ENCODE measurements at regions not wholly inside any gene's neighbourhood (a gene's known extent, or its start where the extent isn't known, plus 50 kb on each side); places are given as distances from the start of the nearest gene placed in this dataset.

- TF ChIP-seq CTCF (IDR thresholded peaks at IDR 0.05; ENCODE audit: control extremely low read depth, extremely low read depth) = no peak
- ATAC-seq (ENCODE audit: insufficient read depth, low FRiP score) = no peak
- H3K27ac ChIP-seq (ENCODE audit: low read depth in 1 of 2, low read length in 1 of 2) = peak overlapping the region in 1 of 2 donors; percentile 47
- WGBS, 2 donors = 11 to 19% methylated on average over 25 of the region's 25 CpGs
- no peaks in the 10 kb centered on the region for H3K36me3 ChIP-seq (ENCODE audit: control insufficient read depth in 4 of 4, insufficient read depth in 4 of 4, low read length in 4 of 4)
- no peak overlapping the region for H3K9ac ChIP-seq (ENCODE audit: insufficient read depth in 1 of 2, low read length in 2 of 2)
- H3K9me3 ChIP-seq (ENCODE audit: control insufficient read depth in 4 of 4, insufficient read depth in 3 of 4, low read length in 3 of 4) = peaks cover 0 to 2% (median 0%) of the 10 kb centered on the region in 4 donors
- H3K4me3 ChIP-seq = no peak overlapping the region
- H3K4me1 ChIP-seq (ENCODE audit: control insufficient read depth in 5 of 5, insufficient read depth in 5 of 5, low read length in 5 of 5) = peaks cover 0 to 20% (median 12%) of the 10 kb centered on the region in 5 donors
- peak in 1 of 3 donors; percentile 39 for DNase-seq
- H3K27me3 ChIP-seq (ENCODE audit: control insufficient read depth in 3 of 3, insufficient read depth in 3 of 3, low read length in 2 of 3) = peaks cover 0 to 16% (median 0%) of the 10 kb centered on the region in 3 donors
Measured at GRCh38 chr9:129437626-129438323, 183.1 kb downstream of the C9orf50 start.

- DNase-seq (peak; percentile 85 to 92 (median 88)), ATAC-seq (ENCODE audit: insufficient read depth, low FRiP score) (peak; percentile 35)
- 3 to 4% methylated on average over 78 of the region's 78 CpGs for WGBS, 2 donors
- peaks cover 0 to 20% (median 12%) of the 10 kb centered on the region in 5 donors for H3K4me1 ChIP-seq (ENCODE audit: control insufficient read depth in 5 of 5, insufficient read depth in 5 of 5, low read length in 5 of 5)
- H3K27me3 ChIP-seq (ENCODE audit: control insufficient read depth in 3 of 3, insufficient read depth in 3 of 3, low read length in 2 of 3) = peaks cover 0 to 16% (median 0%) of the 10 kb centered on the region in 3 donors
- peak overlapping the region in 1 of 2 donors; percentile 47 for H3K27ac ChIP-seq (ENCODE audit: low read depth in 1 of 2, low read length in 1 of 2)
- TF ChIP-seq CTCF (IDR thresholded peaks at IDR 0.05; ENCODE audit: control extremely low read depth, extremely low read depth) = no peak
- H3K9me3 ChIP-seq (ENCODE audit: control insufficient read depth in 4 of 4, insufficient read depth in 3 of 4, low read length in 3 of 4) = peaks cover 0 to 2% (median 0%) of the 10 kb centered on the region in 4 donors
- H3K36me3 ChIP-seq (ENCODE audit: control insufficient read depth in 4 of 4, insufficient read depth in 4 of 4, low read length in 4 of 4) = no peaks in the 10 kb centered on the region
- H3K9ac ChIP-seq (ENCODE audit: insufficient read depth in 1 of 2, low read length in 2 of 2) = no peak overlapping the region
- no peak overlapping the region for H3K4me3 ChIP-seq
Measured at GRCh38 chr9:129436751-129437625, 183.9 kb downstream of the C9orf50 start.

- Histone ChIP-seq H3K27ac (ENCODE audit: low read depth in 1 of 2, low read length in 1 of 2) (no peak overlapping the region), H3K9me3 (ENCODE audit: control insufficient read depth in 4 of 4, insufficient read depth in 3 of 4, low read length in 3 of 4) (peaks cover 0 to 2% (median 0%) of the 10 kb centered on the region in 4 donors), H3K4me1 (ENCODE audit: control insufficient read depth in 5 of 5, insufficient read depth in 5 of 5, low read length in 5 of 5) (peaks cover 0 to 21% (median 12%) of the 10 kb centered on the region in 5 donors), H3K27me3 (ENCODE audit: control insufficient read depth in 3 of 3, insufficient read depth in 3 of 3, low read length in 2 of 3) (peaks cover 0 to 16% (median 0%) of the 10 kb centered on the region in 3 donors), H3K4me3 (no peak overlapping the region), H3K9ac (ENCODE audit: insufficient read depth in 1 of 2, low read length in 2 of 2) (no peak overlapping the region), H3K36me3 (ENCODE audit: control insufficient read depth in 4 of 4, insufficient read depth in 4 of 4, low read length in 4 of 4) (no peaks in the 10 kb centered on the region)
- TF ChIP-seq CTCF (IDR thresholded peaks at IDR 0.05; ENCODE audit: control extremely low read depth, extremely low read depth) = no peak
- WGBS, 2 donors = 61 to 66% methylated on average over 30 of the region's 30 CpGs
- no peak for DNase-seq
- no peak for ATAC-seq (ENCODE audit: insufficient read depth, low FRiP score)
Measured at GRCh38 chr9:129435988-129436717, 184.7 kb downstream of the C9orf50 start.

Measured in lung (tissue), 11 donors.